OCI-LY3 (cell line): ENCODE measurements at regions not wholly inside any gene's neighbourhood (a gene's known extent, or its start where the extent isn't known, plus 50 kb on each side); places are given as distances from the start of the nearest gene placed in this dataset.

Experiments used
- EZH2phosphoT487 ChIP-seq: fragments of 200-600 bp; shearing (Covaris generic); IDR thresholded peaks from 2 replicates; pipeline ENCODE4 v1.6.1; 2018; ENCODE audit warnings: antibody characterized with exemption, mixed run types, low read depth
- TF ChIP-seq, protein P1 (sequence below): fragments of 200-600, 300-600 bp; sonication (generic); IDR thresholded peaks from 2 replicates; pipeline ENCODE4 v1.5.1; 2014; ENCODE audit warnings: antibody characterized with exemption, low read length, low read depth

DNA sequence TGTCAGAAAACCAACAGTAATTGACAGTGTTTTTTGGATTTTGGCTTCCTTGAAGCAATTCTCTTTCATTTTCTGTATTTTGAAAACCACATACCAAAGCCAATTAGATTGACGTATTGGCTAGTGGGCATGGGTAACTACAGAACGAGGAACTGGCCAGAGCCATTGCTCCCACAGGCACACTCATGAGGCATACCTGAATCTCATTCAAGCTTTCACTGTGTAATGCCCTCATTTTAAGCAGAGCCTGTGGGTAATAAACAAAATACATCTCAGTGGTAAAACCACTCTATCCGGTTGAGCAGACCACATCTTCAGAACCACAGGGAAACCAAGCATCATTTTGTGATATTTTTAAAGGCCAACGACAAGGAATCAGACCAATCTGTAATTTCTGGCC is 394.1 kb downstream of the ZNF608 start:
- TF ChIP-seq, protein P1, sequence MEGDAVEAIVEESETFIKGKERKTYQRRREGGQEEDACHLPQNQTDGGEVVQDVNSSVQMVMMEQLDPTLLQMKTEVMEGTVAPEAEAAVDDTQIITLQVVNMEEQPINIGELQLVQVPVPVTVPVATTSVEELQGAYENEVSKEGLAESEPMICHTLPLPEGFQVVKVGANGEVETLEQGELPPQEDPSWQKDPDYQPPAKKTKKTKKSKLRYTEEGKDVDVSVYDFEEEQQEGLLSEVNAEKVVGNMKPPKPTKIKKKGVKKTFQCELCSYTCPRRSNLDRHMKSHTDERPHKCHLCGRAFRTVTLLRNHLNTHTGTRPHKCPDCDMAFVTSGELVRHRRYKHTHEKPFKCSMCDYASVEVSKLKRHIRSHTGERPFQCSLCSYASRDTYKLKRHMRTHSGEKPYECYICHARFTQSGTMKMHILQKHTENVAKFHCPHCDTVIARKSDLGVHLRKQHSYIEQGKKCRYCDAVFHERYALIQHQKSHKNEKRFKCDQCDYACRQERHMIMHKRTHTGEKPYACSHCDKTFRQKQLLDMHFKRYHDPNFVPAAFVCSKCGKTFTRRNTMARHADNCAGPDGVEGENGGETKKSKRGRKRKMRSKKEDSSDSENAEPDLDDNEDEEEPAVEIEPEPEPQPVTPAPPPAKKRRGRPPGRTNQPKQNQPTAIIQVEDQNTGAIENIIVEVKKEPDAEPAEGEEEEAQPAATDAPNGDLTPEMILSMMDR = no peak
- no peak for TF ChIP-seq EZH2phosphoT487
